GM12872 (cell line): ENCODE measurements at regions not wholly inside any gene's neighbourhood (a gene's known extent, or its start where the extent isn't known, plus 50 kb on each side); places are given as distances from the start of the nearest gene placed in this dataset.

Experiments used
- TF ChIP-seq, protein P1 (sequence below): IDR thresholded peaks from 3 replicates; pipeline ENCODE4 v1.5.1; 2011; ENCODE audit warnings: low read depth, mild to moderate bottlenecking, low read length, moderate library complexity; ENCODE audit not compliant: insufficient read depth

DNA sequence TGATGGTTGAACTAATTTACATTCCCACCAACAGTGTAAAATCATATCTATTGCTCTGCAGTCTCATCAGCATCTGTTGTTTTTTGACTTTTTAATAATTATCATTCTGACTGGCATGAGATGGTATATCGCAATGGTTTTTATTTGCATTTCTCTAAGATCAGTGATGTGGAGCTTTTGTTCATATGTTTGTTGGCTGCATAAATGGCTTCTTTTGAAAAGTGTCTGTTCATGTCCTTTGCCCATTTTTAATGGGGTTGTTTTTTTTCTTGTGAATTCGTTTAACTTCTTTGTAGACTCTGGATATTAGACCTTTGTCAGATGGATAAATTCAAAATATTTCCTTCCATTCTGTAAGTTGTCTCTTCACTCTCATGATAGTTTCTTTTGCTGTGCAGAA, 115.2 kb upstream of the CDH12 start:
- TF ChIP-seq, protein P1, sequence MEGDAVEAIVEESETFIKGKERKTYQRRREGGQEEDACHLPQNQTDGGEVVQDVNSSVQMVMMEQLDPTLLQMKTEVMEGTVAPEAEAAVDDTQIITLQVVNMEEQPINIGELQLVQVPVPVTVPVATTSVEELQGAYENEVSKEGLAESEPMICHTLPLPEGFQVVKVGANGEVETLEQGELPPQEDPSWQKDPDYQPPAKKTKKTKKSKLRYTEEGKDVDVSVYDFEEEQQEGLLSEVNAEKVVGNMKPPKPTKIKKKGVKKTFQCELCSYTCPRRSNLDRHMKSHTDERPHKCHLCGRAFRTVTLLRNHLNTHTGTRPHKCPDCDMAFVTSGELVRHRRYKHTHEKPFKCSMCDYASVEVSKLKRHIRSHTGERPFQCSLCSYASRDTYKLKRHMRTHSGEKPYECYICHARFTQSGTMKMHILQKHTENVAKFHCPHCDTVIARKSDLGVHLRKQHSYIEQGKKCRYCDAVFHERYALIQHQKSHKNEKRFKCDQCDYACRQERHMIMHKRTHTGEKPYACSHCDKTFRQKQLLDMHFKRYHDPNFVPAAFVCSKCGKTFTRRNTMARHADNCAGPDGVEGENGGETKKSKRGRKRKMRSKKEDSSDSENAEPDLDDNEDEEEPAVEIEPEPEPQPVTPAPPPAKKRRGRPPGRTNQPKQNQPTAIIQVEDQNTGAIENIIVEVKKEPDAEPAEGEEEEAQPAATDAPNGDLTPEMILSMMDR = no peak

DNA sequence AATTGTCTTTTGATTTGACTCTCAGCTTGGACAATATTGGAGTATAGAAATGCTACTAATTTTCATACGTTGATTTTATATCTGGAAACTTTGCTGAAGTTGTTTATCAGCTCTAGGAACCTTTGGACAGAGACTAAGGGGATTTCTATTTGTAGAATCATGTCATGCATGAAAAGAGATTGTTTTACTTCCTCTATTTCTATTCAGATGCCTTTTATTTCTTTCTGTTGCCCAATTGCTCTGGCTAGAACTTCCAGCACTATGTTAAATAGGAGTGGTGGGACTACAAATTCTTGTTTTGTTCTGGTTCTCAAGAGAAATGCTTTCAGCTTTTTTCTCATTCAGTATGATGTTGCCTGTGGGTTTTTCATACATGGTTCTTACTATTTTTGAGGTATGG, 112.8 kb upstream of the CDH12 start:
- TF ChIP-seq, protein P1 = no peak

GRCh38 chr5:22964632-22965031, 111.5 kb upstream of the CDH12 start:
- TF ChIP-seq, protein P1 = no peak

DNA sequence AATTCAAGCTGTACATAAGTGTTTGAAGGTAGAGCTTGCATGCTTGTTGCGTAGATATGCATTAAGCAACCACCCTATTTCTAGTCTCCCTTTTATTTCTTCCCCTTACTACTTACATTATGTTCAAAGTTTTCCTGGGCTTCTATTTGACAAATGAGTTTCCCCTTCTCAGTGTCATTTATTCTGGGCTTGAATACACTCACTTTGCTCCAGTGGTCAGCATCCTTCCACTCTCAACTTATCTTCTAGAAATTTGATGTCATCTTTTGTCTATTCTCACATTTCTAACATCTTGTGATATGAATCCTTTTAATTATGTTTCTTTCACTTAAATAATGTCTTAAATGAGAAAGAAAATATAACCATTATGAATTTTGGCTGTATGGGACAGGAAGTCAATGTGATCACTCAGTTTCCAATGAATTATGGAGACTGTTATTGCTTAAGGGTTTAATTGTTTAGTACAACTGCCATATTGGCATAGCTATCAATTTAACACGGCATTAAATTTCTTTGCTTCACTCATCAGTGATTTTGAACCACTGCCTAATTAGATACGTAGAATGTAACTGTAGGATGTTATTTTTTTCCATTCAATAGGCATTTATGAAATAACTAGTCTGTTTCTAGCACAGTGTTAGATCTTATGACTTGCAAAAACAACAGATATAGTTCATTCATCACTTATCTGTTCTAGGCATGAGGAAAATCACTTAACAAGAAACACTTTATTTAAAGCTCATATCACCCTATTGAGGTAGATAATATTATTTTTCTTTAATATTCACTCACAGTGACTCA, 105.5 kb upstream of the CDH12 start:
- TF ChIP-seq, protein P1 = no peak

- TF ChIP-seq, protein P1 = no peak
Observed at GRCh38 chr5:22947921-22948320, 94.8 kb upstream of the CDH12 start.

GRCh38 chr5:22938362-22938761, 85.2 kb upstream of the CDH12 start:
- TF ChIP-seq, protein P1 = no peak

GRCh38 chr5:22928821-22929482, 75.8 kb upstream of the CDH12 start:
- TF ChIP-seq, protein P1 = no peak
